OCI-LY1 (cell line): ENCODE measurements at regions not wholly inside any gene's neighbourhood (a gene's known extent, or its start where the extent isn't known, plus 50 kb on each side); places are given as distances from the start of the nearest gene placed in this dataset.

Experiments
- EZH2 ChIP-seq: fragments of 200-600 bp; sonication (generic), shearing (Covaris generic); IDR thresholded peaks from 2 replicates; pipeline ENCODE4 v1.8.0; 2017; ENCODE audit warnings: borderline replicate concordance, mixed run types, mild to moderate bottlenecking, antibody characterized with exemption, low read length, moderate library complexity, mixed read lengths
- TF ChIP-seq, protein P1 (sequence below): fragments of 200-600 bp; sonication (generic), shearing (Covaris generic); IDR thresholded peaks from 2 replicates; pipeline ENCODE4 v1.5.1; 2017; ENCODE audit warnings: mild to moderate bottlenecking, antibody characterized with exemption, low read length, moderate library complexity, mixed read lengths

DNA sequence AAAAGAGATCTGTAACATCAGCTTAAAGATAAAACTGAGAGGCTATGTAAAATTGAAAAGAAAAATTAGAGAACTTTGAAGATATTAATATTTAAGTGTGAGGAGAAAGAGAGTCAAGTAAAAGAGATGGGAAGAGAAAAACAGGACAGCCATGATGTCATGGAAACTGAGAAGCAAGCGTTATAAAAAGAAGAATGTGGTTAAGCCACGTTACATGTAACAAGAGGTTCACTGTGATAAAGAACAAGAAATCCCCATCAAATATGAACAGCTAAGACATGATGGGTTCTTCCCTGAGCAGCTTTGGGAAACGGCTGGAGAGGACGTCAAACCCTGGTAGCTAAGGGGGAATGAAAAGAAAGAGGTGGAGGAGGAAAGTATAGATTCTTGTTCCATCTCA lies 1269.3 kb upstream of the TENM3 start:
- TF ChIP-seq, protein P1, sequence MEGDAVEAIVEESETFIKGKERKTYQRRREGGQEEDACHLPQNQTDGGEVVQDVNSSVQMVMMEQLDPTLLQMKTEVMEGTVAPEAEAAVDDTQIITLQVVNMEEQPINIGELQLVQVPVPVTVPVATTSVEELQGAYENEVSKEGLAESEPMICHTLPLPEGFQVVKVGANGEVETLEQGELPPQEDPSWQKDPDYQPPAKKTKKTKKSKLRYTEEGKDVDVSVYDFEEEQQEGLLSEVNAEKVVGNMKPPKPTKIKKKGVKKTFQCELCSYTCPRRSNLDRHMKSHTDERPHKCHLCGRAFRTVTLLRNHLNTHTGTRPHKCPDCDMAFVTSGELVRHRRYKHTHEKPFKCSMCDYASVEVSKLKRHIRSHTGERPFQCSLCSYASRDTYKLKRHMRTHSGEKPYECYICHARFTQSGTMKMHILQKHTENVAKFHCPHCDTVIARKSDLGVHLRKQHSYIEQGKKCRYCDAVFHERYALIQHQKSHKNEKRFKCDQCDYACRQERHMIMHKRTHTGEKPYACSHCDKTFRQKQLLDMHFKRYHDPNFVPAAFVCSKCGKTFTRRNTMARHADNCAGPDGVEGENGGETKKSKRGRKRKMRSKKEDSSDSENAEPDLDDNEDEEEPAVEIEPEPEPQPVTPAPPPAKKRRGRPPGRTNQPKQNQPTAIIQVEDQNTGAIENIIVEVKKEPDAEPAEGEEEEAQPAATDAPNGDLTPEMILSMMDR = no peak
- TF ChIP-seq EZH2 = no peak
